Neural crest cell (in vitro differentiated cells): ENCODE measurements at regions not wholly inside any gene's neighbourhood (a gene's known extent, or its start where the extent isn't known, plus 50 kb on each side); places are given as distances from the start of the nearest gene placed in this dataset.

Experiments used
- DNase-seq: peaks from one replicate; pipeline ENCODE4 v3.0.0; 2021; ENCODE audit warnings: low read depth, mixed read lengths, low spot score
- H3K27ac Mint-ChIP-seq: one replicate; pipeline ENCODE4 v1.8.0; 2021; ENCODE audit warnings: mild to moderate bottlenecking, mixed read lengths; ENCODE audit not compliant: unreplicated experiment
- H3K27me3 Mint-ChIP-seq: 2 replicates; pipeline ENCODE4 v1.8.0; 2021; ENCODE audit warnings: low read depth, mild to moderate bottlenecking, mixed read lengths
- H3K36me3 Mint-ChIP-seq: 2 replicates; pipeline ENCODE4 v1.8.0; 2021; ENCODE audit warnings: low read depth, mild to moderate bottlenecking, mixed read lengths
- H3K4me1 Mint-ChIP-seq: 2 replicates; pipeline ENCODE4 v1.8.0; 2021; ENCODE audit warnings: mixed read lengths
- H3K4me3 Mint-ChIP-seq: one replicate; pipeline ENCODE4 v1.8.0; 2021; ENCODE audit warnings: mild to moderate bottlenecking, mixed read lengths
- H3K9me3 Mint-ChIP-seq: 2 replicates; pipeline ENCODE4 v1.8.0; 2021; ENCODE audit warnings: mixed read lengths
- TF ChIP-seq, protein P1 (sequence below): fragments of 200-600 bp; sonication (generic); conservative IDR thresholded peaks from 2 replicates; pipeline ENCODE4 v1.5.0; 2021; ENCODE audit warnings: antibody characterized with exemption, mild to moderate bottlenecking

DNA sequence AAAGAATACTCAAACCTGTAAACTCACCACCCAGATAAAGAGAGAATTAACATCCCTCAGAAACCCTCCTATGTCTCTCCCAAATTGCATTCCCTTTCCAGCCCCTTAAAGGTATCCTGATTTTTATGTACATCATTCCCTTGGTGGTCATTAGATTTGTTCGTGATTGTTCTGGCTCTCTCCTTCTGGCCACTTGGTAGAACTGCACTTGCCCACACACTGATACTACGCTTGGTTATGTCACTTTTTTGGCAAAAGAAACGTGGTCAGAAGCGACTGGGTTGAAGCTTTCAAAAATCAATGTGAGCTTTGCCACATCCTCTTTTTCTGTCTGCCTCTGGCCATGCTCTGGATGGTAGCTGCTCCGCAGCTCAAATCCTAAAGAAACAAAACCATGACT is 76.3 kb downstream of the KRTAP19-8 start:
- H3K9me3 Mint-ChIP-seq = no peaks in the 10 kb centered on the region
- no peak for DNase-seq
- H3K27ac Mint-ChIP-seq = no peak overlapping the region
- no peaks in the 10 kb centered on the region for H3K4me1 Mint-ChIP-seq
- no peak overlapping the region for H3K4me3 Mint-ChIP-seq
- H3K36me3 Mint-ChIP-seq = no peaks in the 10 kb centered on the region
- TF ChIP-seq, protein P1, sequence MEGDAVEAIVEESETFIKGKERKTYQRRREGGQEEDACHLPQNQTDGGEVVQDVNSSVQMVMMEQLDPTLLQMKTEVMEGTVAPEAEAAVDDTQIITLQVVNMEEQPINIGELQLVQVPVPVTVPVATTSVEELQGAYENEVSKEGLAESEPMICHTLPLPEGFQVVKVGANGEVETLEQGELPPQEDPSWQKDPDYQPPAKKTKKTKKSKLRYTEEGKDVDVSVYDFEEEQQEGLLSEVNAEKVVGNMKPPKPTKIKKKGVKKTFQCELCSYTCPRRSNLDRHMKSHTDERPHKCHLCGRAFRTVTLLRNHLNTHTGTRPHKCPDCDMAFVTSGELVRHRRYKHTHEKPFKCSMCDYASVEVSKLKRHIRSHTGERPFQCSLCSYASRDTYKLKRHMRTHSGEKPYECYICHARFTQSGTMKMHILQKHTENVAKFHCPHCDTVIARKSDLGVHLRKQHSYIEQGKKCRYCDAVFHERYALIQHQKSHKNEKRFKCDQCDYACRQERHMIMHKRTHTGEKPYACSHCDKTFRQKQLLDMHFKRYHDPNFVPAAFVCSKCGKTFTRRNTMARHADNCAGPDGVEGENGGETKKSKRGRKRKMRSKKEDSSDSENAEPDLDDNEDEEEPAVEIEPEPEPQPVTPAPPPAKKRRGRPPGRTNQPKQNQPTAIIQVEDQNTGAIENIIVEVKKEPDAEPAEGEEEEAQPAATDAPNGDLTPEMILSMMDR = peak; percentile 42
- no peaks in the 10 kb centered on the region for H3K27me3 Mint-ChIP-seq

DNA sequence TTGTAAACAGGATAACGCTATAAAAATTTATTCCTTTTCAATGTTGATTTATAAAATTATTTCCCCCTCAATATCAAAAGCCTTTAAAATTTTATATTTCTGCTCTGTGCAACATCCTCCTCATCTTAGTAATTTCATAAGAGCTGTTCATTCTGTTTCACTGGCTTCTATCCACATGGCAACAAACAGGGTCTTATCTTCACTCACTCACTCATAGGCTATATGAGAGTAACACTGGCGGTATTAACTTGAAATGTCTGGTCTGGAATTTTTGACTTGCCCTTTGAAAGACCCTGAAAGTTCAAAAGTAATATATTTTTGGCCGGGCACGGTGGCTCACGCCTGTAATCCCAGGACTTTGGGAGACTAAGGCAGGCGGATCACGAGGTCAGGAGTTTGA is 77.4 kb upstream of the KRTAP11-1 start:
- Mint-ChIP-seq H3K4me1 (no peaks in the 10 kb centered on the region), H3K27ac (no peak overlapping the region), H3K27me3 (no peaks in the 10 kb centered on the region), H3K4me3 (no peak overlapping the region), H3K36me3 (no peaks in the 10 kb centered on the region), H3K9me3 (no peaks in the 10 kb centered on the region)
- DNase-seq = no peak
- TF ChIP-seq, protein P1 = no peak

- H3K9me3 Mint-ChIP-seq = no peaks in the 10 kb centered on the region
- no peak for DNase-seq
- H3K4me1 Mint-ChIP-seq = no peaks in the 10 kb centered on the region
- no peak overlapping the region for H3K27ac Mint-ChIP-seq
- no peak overlapping the region for H3K4me3 Mint-ChIP-seq
- no peaks in the 10 kb centered on the region for H3K36me3 Mint-ChIP-seq
- TF ChIP-seq, protein P1 = no peak
- no peaks in the 10 kb centered on the region for H3K27me3 Mint-ChIP-seq
These were observed 75.6 kb upstream of the KRTAP11-1 start for GRCh38 chr21:30957010-30957409.

- H3K4me3 Mint-ChIP-seq = no peak overlapping the region
- H3K4me1 Mint-ChIP-seq = no peaks in the 10 kb centered on the region
- no peak overlapping the region for H3K27ac Mint-ChIP-seq
- TF ChIP-seq, protein P1 = no peak
- H3K9me3 Mint-ChIP-seq = peaks cover 3% of the 10 kb centered on the region
- no peaks in the 10 kb centered on the region for H3K27me3 Mint-ChIP-seq
- H3K36me3 Mint-ChIP-seq = no peaks in the 10 kb centered on the region
- no peak for DNase-seq
These were observed 72.2 kb upstream of the KRTAP11-1 start for GRCh38 chr21:30953605-30954004.

DNA sequence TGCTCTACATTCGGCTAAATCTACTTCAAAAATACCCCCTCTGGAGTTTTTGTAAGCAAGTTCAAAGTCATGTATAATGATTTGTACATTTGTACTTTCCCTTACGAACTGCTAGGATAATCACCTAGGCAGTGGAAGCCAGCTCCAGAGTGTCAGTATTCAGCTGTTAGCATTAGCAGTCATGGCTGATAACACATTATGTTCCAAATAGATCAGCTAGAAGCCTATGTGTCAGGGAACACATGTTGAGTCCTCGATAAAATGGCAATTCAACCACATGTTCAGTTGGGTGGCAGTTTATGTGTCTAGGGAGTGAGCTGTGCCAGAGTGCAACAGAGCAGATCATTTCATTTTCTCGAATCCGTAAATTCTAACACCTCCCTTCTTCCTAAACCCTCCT is 65.8 kb upstream of the KRTAP11-1 start:
- no peaks in the 10 kb centered on the region for H3K36me3 Mint-ChIP-seq
- peaks cover 3% of the 10 kb centered on the region for H3K9me3 Mint-ChIP-seq
- H3K4me3 Mint-ChIP-seq = no peak overlapping the region
- H3K27me3 Mint-ChIP-seq = peaks cover 12% of the 10 kb centered on the region
- DNase-seq = no peak
- H3K27ac Mint-ChIP-seq = no peak overlapping the region
- no peaks in the 10 kb centered on the region for H3K4me1 Mint-ChIP-seq
- TF ChIP-seq, protein P1 = no peak

DNA sequence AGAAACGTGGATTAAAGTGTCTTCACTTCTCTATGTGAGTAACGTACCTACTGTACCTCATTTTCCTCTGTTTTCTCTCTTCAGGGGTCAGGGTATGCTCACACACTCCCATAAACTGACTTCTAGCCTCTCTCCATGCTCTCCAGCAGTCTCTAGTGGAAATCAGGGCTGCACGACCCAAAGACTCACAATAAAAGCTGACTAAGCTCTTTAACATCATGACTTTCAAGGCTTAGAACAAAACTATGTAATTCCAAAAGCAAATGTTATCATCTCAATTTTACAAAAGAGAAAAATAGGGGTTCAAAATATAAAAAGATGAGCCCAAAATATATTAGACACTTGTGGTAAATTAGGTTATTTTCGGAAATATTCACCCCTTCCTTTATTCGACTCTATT is 62.5 kb upstream of the KRTAP11-1 start:
- TF ChIP-seq, protein P1 = no peak
- Mint-ChIP-seq H3K27ac (no peak overlapping the region), H3K9me3 (no peaks in the 10 kb centered on the region), H3K4me3 (no peak overlapping the region), H3K36me3 (no peaks in the 10 kb centered on the region), H3K27me3 (peaks cover 12% of the 10 kb centered on the region), H3K4me1 (no peaks in the 10 kb centered on the region)
- DNase-seq = no peak
